Endothelial cell (in vitro differentiated cells): ENCODE measurements at regions not wholly inside any gene's neighbourhood (a gene's known extent, or its start where the extent isn't known, plus 50 kb on each side); places are given as distances from the start of the nearest gene placed in this dataset.

Experiments
- DNase-seq: peaks from one replicate; pipeline ENCODE4 v3.0.0; 2021; ENCODE audit warnings: low spot score
- H3K27ac Mint-ChIP-seq: one replicate; pipeline ENCODE4 v1.8.0; 2021; ENCODE audit warnings: mixed read lengths, inconsistent platforms; ENCODE audit not compliant: unreplicated experiment
- H3K27me3 Mint-ChIP-seq: one replicate; pipeline ENCODE4 v1.8.0; 2021; ENCODE audit warnings: mild to moderate bottlenecking, moderate library complexity, mixed read lengths, inconsistent platforms; ENCODE audit not compliant: unreplicated experiment
- H3K36me3 Mint-ChIP-seq: one replicate; pipeline ENCODE4 v1.8.0; 2021; ENCODE audit warnings: mild to moderate bottlenecking, low read depth, mixed read lengths, inconsistent platforms; ENCODE audit not compliant: unreplicated experiment
- H3K4me1 Mint-ChIP-seq: one replicate; pipeline ENCODE4 v1.8.0; 2021; ENCODE audit warnings: mild to moderate bottlenecking, mixed read lengths, inconsistent platforms; ENCODE audit not compliant: unreplicated experiment
- H3K4me3 Mint-ChIP-seq: one replicate; pipeline ENCODE4 v1.8.0; 2021; ENCODE audit warnings: mild to moderate bottlenecking, mixed read lengths, inconsistent platforms; ENCODE audit not compliant: unreplicated experiment
- H3K9me3 Mint-ChIP-seq: one replicate; pipeline ENCODE4 v1.8.0; 2021; ENCODE audit warnings: mixed read lengths, inconsistent platforms; ENCODE audit not compliant: unreplicated experiment
- CTCF ChIP-seq: fragments of 200-600 bp; sonication (generic); IDR thresholded peaks from one replicate; pipeline ENCODE4 v1.5.0; 2021; ENCODE audit warnings: antibody characterized with exemption; ENCODE audit not compliant: unreplicated experiment

GRCh38 chr3:83515123-83515522 is 1443.7 kb upstream of the CADM2 start:
- Mint-ChIP-seq H3K27me3 (no peaks in the 10 kb centered on the region), H3K27ac (no peak overlapping the region), H3K4me1 (no peaks in the 10 kb centered on the region), H3K36me3 (no peaks in the 10 kb centered on the region), H3K9me3 (no peaks in the 10 kb centered on the region), H3K4me3 (no peak overlapping the region)
- no peak for DNase-seq
- TF ChIP-seq CTCF = no peak

GRCh38 chr3:83523470-83524073 is 1435.2 kb upstream of the CADM2 start:
- no peaks in the 10 kb centered on the region for H3K4me1 Mint-ChIP-seq
- no peaks in the 10 kb centered on the region for H3K36me3 Mint-ChIP-seq
- no peak overlapping the region for H3K4me3 Mint-ChIP-seq
- TF ChIP-seq CTCF = peak; percentile 48
- H3K27ac Mint-ChIP-seq = no peak overlapping the region
- H3K27me3 Mint-ChIP-seq = no peaks in the 10 kb centered on the region
- peak; percentile 66 for DNase-seq
- no peaks in the 10 kb centered on the region for H3K9me3 Mint-ChIP-seq

DNA sequence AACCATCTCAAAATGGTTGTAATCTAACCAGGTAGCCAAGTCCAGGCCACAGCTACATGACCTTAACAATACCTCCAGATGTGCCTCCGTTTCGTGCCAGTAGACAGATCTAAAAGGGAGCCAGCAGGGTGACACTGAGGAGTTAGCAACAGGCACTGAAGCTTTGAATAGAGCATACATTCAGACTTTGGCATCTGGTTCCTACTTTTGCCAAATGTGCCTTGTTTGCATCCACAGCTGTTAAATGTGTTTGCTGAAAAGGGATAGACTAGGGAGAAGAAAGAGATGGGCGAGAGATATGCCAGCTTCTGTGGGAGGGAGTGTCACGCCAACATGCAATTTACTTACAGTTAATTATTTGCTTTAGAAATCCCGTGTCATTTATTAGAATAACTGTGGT is 1433.9 kb upstream of the CADM2 start:
- no peak overlapping the region for H3K4me3 Mint-ChIP-seq
- H3K27ac Mint-ChIP-seq = no peak overlapping the region
- H3K27me3 Mint-ChIP-seq = no peaks in the 10 kb centered on the region
- no peaks in the 10 kb centered on the region for H3K4me1 Mint-ChIP-seq
- DNase-seq = no peak
- no peak for TF ChIP-seq CTCF
- no peaks in the 10 kb centered on the region for H3K36me3 Mint-ChIP-seq
- H3K9me3 Mint-ChIP-seq = no peaks in the 10 kb centered on the region

DNA sequence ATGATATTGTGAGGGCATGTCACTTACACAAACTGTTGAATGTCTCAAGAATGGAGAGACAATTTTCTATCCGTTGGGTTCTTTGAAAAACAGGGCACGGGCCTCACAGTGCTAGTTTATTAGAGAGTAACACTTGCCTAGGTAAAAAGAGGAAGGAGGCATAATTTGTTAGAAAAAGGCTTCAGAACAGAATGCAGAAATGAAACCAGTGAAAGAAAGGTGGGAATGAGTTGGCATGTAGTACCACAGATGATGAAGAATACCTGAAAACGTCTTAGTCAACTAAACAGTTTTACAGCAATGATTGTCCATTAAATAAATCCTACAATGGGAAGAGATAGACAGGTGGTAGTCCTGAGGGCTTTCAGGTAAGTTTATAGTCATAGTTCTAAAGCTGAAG is 1399.7 kb upstream of the CADM2 start:
- no peaks in the 10 kb centered on the region for H3K9me3 Mint-ChIP-seq
- H3K36me3 Mint-ChIP-seq = no peaks in the 10 kb centered on the region
- no peak for TF ChIP-seq CTCF

DNA sequence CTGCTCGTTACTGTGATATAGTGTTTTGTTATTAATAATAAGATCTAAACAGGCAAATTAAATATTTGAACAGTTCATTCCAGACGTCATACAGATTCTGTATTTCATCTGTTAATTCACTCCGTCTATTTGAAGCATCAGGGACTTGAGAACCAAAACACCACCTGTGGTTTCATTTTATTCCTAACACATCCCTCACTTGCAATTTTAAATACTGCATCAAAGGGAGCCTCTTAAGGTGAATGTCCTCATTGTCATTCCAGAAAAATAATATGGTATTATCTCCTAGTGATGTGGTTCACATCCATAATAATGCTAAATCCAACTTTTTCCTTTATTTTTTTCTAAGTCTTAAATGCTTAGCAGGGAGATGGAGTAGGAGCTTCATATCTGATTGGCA is 1390.9 kb upstream of the CADM2 start:
- Mint-ChIP-seq H3K36me3 (no peaks in the 10 kb centered on the region), H3K27ac (no peak overlapping the region), H3K27me3 (no peaks in the 10 kb centered on the region), H3K4me1 (no peaks in the 10 kb centered on the region), H3K4me3 (no peak overlapping the region), H3K9me3 (no peaks in the 10 kb centered on the region)
- TF ChIP-seq CTCF = no peak
- no peak for DNase-seq

More for the DNA sequence above, 1399.7 kb upstream of the CADM2 start:
- H3K27me3 Mint-ChIP-seq = no peaks in the 10 kb centered on the region
- DNase-seq = no peak
- H3K4me1 Mint-ChIP-seq = peaks cover 2% of the 10 kb centered on the region
- H3K4me3 Mint-ChIP-seq = no peak overlapping the region
- no peak overlapping the region for H3K27ac Mint-ChIP-seq
